GM23338 (cell line): ENCODE measurements at regions not wholly inside any gene's neighbourhood (a gene's known extent, or its start where the extent isn't known, plus 50 kb on each side); places are given as distances from the start of the nearest gene placed in this dataset.

Experiments used
- ATAC-seq: fragments of 200-7000 bp; cut with Tn5 transposase; 3 replicates; pipeline ENCODE4 v1.9.1; 2020
- DNase-seq: peaks from one replicate; pipeline ENCODE4 v3.0.0-alpha.2; 2015; ENCODE audit warnings: low spot score
- H2AFZ ChIP-seq: fragments of 200-600 bp; sonication (generic); 2 replicates; pipeline ENCODE4 v1.8.0; 2016; ENCODE audit warnings: antibody characterized with exemption, mild to moderate bottlenecking, moderate library complexity
- H3F3A ChIP-seq: fragments of 200-600 bp; sonication (generic); replicated peaks from 2 replicates; pipeline ENCODE4 v1.8.0; 2017; ENCODE audit warnings: antibody characterized with exemption, mixed run types, low read depth
- H3K27ac ChIP-seq: fragments of 200-600 bp; sonication (generic); 2 replicates; pipeline ENCODE4 v1.6.1; 2016; ENCODE audit warnings: low read depth
- H3K27me3 ChIP-seq: fragments of 200-600 bp; sonication (generic); 2 replicates; pipeline ENCODE4 v1.8.0; 2016; ENCODE audit warnings: mild to moderate bottlenecking, mixed run types, moderate library complexity; ENCODE audit not compliant: insufficient read depth
- H3K36me3 ChIP-seq: fragments of 200-600 bp; sonication (generic); 2 replicates; pipeline ENCODE4 v1.8.0; 2016; ENCODE audit warnings: mild to moderate bottlenecking; ENCODE audit not compliant: insufficient read depth
- H3K4me1 ChIP-seq: fragments of 200-600 bp; sonication (generic); 2 replicates; pipeline ENCODE4 v1.8.0; 2016; ENCODE audit warnings: mild to moderate bottlenecking, moderate library complexity; ENCODE audit not compliant: insufficient read depth
- H3K4me2 ChIP-seq: fragments of 200-600 bp; sonication (generic); 2 replicates; pipeline ENCODE4 v1.7.1; 2017; ENCODE audit warnings: mixed run types
- H3K4me3 ChIP-seq: fragments of 200-600 bp; sonication (generic); 2 replicates; pipeline ENCODE4 v1.6.1; 2016; ENCODE audit warnings: mixed run types
- H3K79me2 ChIP-seq: fragments of 200-600 bp; sonication (generic); replicated peaks from 2 replicates; pipeline ENCODE4 v1.8.0; 2017; ENCODE audit warnings: mild to moderate bottlenecking; ENCODE audit not compliant: insufficient read depth
- H3K9me2 ChIP-seq: fragments of 200-600 bp; sonication (generic); 2 replicates; pipeline ENCODE4 v1.8.0; 2017; ENCODE audit not compliant: insufficient read depth
- H4K20me1 ChIP-seq: fragments of 200-600 bp; sonication (generic); replicated peaks from 2 replicates; pipeline ENCODE4 v1.8.0; 2017; ENCODE audit warnings: mild to moderate bottlenecking; ENCODE audit not compliant: insufficient read depth
- H3K27ac Mint-ChIP-seq: 2 replicates; pipeline ENCODE4 v1.8.0; 2020; ENCODE audit warnings: inconsistent platforms, mild to moderate bottlenecking, moderate library complexity, mixed read lengths
- H3K27me3 Mint-ChIP-seq: 3 replicates; pipeline ENCODE4 v1.8.0; 2022; ENCODE audit warnings: low read depth, mild to moderate bottlenecking, moderate library complexity, mixed read lengths, inconsistent platforms; ENCODE audit not compliant: insufficient read depth, poor library complexity
- H3K36me3 Mint-ChIP-seq: 3 replicates; pipeline ENCODE4 v1.8.0; 2021; ENCODE audit warnings: low read depth, mild to moderate bottlenecking, inconsistent platforms, moderate library complexity, mixed read lengths
- H3K4me1 Mint-ChIP-seq: 3 replicates; pipeline ENCODE4 v1.8.0; 2020; ENCODE audit warnings: mild to moderate bottlenecking, inconsistent platforms, mixed read lengths
- H3K4me3 Mint-ChIP-seq: 3 replicates; pipeline ENCODE4 v1.8.0; 2021; ENCODE audit warnings: moderate library complexity, mild to moderate bottlenecking, inconsistent platforms, mixed read lengths
- H3K9me3 Mint-ChIP-seq: 3 replicates; pipeline ENCODE4 v1.8.0; 2020; ENCODE audit warnings: moderate library complexity, mild to moderate bottlenecking, inconsistent platforms, mixed read lengths
- CREB1 ChIP-seq: fragments of 250-450 bp; sonication (Bioruptor Pico); IDR thresholded peaks from 2 replicates; pipeline ENCODE4 v1.5.0; 2020; ENCODE audit warnings: low read depth, mild to moderate bottlenecking, moderate library complexity
- EZH2 ChIP-seq: fragments of 200-600 bp; sonication (generic); IDR thresholded peaks from one replicate; pipeline ENCODE4 v1.8.0; 2017; ENCODE audit warnings: antibody characterized with exemption, mild to moderate bottlenecking, low read depth; ENCODE audit not compliant: unreplicated experiment
- EZH2phosphoT487 ChIP-seq: fragments of 200-600 bp; sonication (generic); IDR thresholded peaks from one replicate; pipeline ENCODE4 v1.8.1; 2018; ENCODE audit warnings: antibody characterized with exemption; ENCODE audit not compliant: unreplicated experiment
- JUNB ChIP-seq: IDR thresholded peaks from one replicate; pipeline ENCODE4 v1.6.1; 2016; ENCODE audit warnings: antibody characterized with exemption; ENCODE audit not compliant: unreplicated experiment
- NANOG ChIP-seq: IDR thresholded peaks from 2 replicates; pipeline ENCODE4 v1.6.1; 2016; ENCODE audit warnings: antibody characterized with exemption, borderline replicate concordance
- POLR2AphosphoS5 ChIP-seq: IDR thresholded peaks from 2 replicates; pipeline ENCODE4 v1.6.1; 2016; ENCODE audit warnings: antibody characterized with exemption, low read depth
- STAT1 ChIP-seq: IDR thresholded peaks from one replicate; pipeline ENCODE4 v1.6.1; 2016; ENCODE audit warnings: antibody characterized with exemption; ENCODE audit not compliant: unreplicated experiment
- ZNF114 ChIP-seq: fragments of 250-450 bp; sonication (Bioruptor Pico); IDR thresholded peaks from 2 replicates; pipeline ENCODE4 v1.5.0; 2020; ENCODE audit warnings: mild to moderate bottlenecking, moderate library complexity
- ZNF331 ChIP-seq: fragments of 250-450 bp; sonication (Bioruptor Pico); IDR thresholded peaks from 2 replicates; pipeline ENCODE4 v1.5.0; 2020; ENCODE audit warnings: low read depth, mild to moderate bottlenecking, moderate library complexity
- TF ChIP-seq, protein P1 (sequence below), 2 experiments: fragments of 200-600 bp in 1 of 2; sonication (generic) in 1 of 2; conservative IDR thresholded peaks; 2 replicates each; pipeline versions ENCODE4 v1.5.1 to v1.6.1; 2016 to 2017; ENCODE audit warnings: antibody characterized with exemption in 2 of 2, low read depth in 2 of 2, mild to moderate bottlenecking in 2 of 2, moderate library complexity in 1 of 2
- TF ChIP-seq, protein P2 (sequence below): fragments of 250-450 bp; sonication (Bioruptor Pico); IDR thresholded peaks from 2 replicates; pipeline ENCODE4 v1.5.0; 2020; ENCODE audit warnings: mild to moderate bottlenecking, moderate library complexity
- TF ChIP-seq, protein P3 (sequence below): IDR thresholded peaks from one replicate; pipeline ENCODE4 v1.6.1; 2018; ENCODE audit warnings: antibody characterized with exemption; ENCODE audit not compliant: unreplicated experiment
- TF ChIP-seq, protein P4 (sequence below): IDR thresholded peaks from 2 replicates; pipeline ENCODE4 v1.6.1; 2016; ENCODE audit warnings: antibody characterized with exemption

DNA sequence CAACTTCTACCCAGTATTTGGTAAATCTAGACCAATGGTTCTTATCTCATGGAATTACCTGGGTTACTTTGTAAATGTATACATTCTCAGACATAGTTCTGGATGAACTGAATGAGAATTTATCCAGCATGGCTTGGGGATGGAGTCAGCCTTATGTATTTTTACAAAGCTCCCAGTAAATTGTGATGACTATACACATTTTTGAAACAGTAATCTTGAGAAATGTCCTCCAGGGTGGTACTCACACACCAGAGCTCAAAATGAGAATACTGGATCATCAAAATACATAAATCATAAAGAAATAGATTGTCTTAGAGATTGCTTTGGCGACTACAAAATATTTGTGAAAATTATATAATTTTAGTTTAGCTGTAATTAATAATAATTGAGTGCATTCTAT is 722.1 kb upstream of the DPPA4 start:
- ATAC-seq (no peak), DNase-seq (no peak)
- Histone ChIP-seq H3K36me3 (no peaks in the 10 kb centered on the region), H3F3A (no peaks in the 10 kb centered on the region), H3K4me3 (no peak overlapping the region), H3K4me1 (no peaks in the 10 kb centered on the region), H3K9me2 (no peaks in the 10 kb centered on the region), H3K27ac (no peak overlapping the region), H3K4me2 (no peak overlapping the region), H2AFZ (no peak overlapping the region), H3K79me2 (no peaks in the 10 kb centered on the region), H4K20me1 (no peaks in the 10 kb centered on the region), H3K27me3 (no peaks in the 10 kb centered on the region)
- H3K27me3 Mint-ChIP-seq, result no peaks in the 10 kb centered on the region
- no peak overlapping the region for H3K27ac Mint-ChIP-seq
- H3K36me3 Mint-ChIP-seq, result no peaks in the 10 kb centered on the region
- no peaks in the 10 kb centered on the region for H3K4me1 Mint-ChIP-seq
- H3K4me3 Mint-ChIP-seq, result no peak overlapping the region
- H3K9me3 Mint-ChIP-seq, result no peaks in the 10 kb centered on the region
- no peak for TF ChIP-seq EZH2
- no peak for TF ChIP-seq STAT1
- TF ChIP-seq POLR2AphosphoS5, result no peak
- no peak for TF ChIP-seq EZH2phosphoT487
- TF ChIP-seq JUNB, result no peak
- no peak for TF ChIP-seq ZNF114
- TF ChIP-seq, protein P1, sequence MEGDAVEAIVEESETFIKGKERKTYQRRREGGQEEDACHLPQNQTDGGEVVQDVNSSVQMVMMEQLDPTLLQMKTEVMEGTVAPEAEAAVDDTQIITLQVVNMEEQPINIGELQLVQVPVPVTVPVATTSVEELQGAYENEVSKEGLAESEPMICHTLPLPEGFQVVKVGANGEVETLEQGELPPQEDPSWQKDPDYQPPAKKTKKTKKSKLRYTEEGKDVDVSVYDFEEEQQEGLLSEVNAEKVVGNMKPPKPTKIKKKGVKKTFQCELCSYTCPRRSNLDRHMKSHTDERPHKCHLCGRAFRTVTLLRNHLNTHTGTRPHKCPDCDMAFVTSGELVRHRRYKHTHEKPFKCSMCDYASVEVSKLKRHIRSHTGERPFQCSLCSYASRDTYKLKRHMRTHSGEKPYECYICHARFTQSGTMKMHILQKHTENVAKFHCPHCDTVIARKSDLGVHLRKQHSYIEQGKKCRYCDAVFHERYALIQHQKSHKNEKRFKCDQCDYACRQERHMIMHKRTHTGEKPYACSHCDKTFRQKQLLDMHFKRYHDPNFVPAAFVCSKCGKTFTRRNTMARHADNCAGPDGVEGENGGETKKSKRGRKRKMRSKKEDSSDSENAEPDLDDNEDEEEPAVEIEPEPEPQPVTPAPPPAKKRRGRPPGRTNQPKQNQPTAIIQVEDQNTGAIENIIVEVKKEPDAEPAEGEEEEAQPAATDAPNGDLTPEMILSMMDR (conservative IDR thresholded peaks at IDR 0.05; ENCODE audit: low read depth in 2 of 2), result no peak
- TF ChIP-seq NANOG, result no peak
- TF ChIP-seq, protein P2, sequence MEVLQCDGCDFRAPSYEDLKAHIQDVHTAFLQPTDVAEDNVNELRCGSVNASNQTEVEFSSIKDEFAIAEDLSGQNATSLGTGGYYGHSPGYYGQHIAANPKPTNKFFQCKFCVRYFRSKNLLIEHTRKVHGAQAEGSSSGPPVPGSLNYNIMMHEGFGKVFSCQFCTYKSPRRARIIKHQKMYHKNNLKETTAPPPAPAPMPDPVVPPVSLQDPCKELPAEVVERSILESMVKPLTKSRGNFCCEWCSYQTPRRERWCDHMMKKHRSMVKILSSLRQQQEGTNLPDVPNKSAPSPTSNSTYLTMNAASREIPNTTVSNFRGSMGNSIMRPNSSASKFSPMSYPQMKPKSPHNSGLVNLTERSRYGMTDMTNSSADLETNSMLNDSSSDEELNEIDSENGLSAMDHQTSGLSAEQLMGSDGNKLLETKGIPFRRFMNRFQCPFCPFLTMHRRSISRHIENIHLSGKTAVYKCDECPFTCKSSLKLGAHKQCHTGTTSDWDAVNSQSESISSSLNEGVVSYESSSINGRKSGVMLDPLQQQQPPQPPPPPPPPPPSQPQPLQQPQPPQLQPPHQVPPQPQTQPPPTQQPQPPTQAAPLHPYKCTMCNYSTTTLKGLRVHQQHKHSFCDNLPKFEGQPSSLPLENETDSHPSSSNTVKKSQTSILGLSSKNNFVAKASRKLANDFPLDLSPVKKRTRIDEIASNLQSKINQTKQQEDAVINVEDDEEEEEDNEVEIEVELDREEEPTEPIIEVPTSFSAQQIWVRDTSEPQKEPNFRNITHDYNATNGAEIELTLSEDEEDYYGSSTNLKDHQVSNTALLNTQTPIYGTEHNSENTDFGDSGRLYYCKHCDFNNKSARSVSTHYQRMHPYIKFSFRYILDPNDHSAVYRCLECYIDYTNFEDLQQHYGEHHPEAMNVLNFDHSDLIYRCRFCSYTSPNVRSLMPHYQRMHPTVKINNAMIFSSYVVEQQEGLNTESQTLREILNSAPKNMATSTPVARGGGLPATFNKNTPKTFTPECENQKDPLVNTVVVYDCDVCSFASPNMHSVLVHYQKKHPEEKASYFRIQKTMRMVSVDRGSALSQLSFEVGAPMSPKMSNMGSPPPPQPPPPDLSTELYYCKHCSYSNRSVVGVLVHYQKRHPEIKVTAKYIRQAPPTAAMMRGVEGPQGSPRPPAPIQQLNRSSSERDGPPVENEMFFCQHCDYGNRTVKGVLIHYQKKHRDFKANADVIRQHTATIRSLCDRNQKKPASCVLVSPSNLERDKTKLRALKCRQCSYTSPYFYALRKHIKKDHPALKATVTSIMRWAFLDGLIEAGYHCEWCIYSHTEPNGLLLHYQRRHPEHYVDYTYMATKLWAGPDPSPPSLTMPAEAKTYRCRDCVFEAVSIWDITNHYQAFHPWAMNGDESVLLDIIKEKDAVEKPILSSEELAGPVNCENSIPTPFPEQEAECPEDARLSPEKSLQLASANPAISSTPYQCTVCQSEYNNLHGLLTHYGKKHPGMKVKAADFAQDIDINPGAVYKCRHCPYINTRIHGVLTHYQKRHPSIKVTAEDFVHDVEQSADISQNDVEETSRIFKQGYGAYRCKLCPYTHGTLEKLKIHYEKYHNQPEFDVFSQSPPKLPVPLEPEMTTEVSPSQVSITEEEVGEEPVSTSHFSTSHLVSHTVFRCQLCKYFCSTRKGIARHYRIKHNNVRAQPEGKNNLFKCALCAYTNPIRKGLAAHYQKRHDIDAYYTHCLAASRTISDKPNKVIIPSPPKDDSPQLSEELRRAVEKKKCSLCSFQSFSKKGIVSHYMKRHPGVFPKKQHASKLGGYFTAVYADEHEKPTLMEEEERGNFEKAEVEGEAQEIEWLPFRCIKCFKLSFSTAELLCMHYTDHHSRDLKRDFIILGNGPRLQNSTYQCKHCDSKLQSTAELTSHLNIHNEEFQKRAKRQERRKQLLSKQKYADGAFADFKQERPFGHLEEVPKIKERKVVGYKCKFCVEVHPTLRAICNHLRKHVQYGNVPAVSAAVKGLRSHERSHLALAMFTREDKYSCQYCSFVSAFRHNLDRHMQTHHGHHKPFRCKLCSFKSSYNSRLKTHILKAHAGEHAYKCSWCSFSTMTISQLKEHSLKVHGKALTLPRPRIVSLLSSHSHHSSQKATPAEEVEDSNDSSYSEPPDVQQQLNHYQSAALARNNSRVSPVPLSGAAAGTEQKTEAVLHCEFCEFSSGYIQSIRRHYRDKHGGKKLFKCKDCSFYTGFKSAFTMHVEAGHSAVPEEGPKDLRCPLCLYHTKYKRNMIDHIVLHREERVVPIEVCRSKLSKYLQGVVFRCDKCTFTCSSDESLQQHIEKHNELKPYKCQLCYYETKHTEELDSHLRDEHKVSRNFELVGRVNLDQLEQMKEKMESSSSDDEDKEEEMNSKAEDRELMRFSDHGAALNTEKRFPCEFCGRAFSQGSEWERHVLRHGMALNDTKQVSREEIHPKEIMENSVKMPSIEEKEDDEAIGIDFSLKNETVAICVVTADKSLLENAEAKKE, result no peak
- TF ChIP-seq, protein P3, sequence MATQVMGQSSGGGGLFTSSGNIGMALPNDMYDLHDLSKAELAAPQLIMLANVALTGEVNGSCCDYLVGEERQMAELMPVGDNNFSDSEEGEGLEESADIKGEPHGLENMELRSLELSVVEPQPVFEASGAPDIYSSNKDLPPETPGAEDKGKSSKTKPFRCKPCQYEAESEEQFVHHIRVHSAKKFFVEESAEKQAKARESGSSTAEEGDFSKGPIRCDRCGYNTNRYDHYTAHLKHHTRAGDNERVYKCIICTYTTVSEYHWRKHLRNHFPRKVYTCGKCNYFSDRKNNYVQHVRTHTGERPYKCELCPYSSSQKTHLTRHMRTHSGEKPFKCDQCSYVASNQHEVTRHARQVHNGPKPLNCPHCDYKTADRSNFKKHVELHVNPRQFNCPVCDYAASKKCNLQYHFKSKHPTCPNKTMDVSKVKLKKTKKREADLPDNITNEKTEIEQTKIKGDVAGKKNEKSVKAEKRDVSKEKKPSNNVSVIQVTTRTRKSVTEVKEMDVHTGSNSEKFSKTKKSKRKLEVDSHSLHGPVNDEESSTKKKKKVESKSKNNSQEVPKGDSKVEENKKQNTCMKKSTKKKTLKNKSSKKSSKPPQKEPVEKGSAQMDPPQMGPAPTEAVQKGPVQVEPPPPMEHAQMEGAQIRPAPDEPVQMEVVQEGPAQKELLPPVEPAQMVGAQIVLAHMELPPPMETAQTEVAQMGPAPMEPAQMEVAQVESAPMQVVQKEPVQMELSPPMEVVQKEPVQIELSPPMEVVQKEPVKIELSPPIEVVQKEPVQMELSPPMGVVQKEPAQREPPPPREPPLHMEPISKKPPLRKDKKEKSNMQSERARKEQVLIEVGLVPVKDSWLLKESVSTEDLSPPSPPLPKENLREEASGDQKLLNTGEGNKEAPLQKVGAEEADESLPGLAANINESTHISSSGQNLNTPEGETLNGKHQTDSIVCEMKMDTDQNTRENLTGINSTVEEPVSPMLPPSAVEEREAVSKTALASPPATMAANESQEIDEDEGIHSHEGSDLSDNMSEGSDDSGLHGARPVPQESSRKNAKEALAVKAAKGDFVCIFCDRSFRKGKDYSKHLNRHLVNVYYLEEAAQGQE, result no peak
- TF ChIP-seq, protein P4, sequence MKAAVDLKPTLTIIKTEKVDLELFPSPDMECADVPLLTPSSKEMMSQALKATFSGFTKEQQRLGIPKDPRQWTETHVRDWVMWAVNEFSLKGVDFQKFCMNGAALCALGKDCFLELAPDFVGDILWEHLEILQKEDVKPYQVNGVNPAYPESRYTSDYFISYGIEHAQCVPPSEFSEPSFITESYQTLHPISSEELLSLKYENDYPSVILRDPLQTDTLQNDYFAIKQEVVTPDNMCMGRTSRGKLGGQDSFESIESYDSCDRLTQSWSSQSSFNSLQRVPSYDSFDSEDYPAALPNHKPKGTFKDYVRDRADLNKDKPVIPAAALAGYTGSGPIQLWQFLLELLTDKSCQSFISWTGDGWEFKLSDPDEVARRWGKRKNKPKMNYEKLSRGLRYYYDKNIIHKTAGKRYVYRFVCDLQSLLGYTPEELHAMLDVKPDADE, result no peak
- no peak for TF ChIP-seq CREB1 (CRISPR knock-in tag)
- no peak for TF ChIP-seq ZNF331 (CRISPR knock-in tag)
